Right lung (tissue), 2 donors: ENCODE measurements at regions not wholly inside any gene's neighbourhood (a gene's known extent, or its start where the extent isn't known, plus 50 kb on each side); places are given as distances from the start of the nearest gene placed in this dataset.

ENCODE experiments used
- DNase-seq, 2 donors: peaks; one replicate each; pipeline ENCODE4 v3.0.0-alpha.2; 2013

DNA sequence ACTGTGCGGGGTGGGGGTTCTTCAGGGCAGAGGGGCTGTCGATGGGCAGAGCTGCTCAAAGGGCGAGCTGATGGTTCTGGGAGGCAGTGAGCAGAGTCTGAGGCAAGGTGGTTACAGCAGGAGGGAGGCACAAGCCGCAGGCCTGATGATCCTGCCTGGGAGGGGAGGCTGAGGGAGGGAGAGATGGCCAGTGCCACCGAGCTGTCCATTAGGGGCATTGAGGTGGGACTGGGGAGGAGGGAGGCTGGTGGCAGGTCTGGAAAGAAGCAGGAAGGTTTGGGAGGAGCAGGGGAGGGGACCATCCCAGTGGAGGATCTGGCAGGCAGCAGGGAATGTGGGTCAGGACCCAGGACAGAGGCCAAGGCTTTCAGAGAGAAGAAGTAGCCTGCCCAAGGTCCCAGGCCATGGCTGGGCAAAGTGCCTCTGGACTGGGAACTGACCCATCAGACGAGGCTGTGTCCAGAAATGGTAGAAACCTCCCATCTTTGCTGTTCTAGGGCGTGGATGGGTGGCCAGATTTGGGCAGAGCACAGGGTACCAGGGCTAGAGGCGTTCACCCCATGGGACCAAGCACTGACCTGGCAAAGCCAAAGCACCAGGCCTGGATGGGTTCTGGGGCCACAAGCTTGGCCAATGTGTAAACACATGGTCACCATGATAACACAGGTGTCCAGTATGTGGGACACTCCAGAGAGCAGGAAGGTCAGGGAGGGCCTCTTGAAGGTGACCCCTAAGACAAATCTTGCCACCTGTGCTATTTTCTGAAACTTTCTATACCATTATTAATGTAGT, 55.5 kb downstream of the INHBB start:
- DNase-seq, result no peak

DNA sequence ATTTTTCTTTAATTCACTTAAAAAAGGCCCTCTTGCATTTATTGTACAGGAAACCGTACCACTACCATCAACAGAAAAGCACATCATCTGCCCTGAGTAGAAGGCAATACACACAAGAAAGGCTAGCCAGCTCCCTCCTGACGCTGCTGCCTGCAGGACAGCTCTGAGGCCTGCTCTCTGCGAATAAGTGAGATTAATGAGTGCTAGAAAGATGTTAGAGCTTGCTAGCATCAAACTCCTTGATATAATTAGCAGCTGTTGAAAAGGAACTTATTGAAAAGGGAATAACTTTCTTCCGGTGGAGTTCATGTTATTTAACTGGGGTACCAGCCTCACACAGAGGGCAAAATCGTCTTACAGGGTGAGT, 56.1 kb downstream of the INHBB start:
- no peak for DNase-seq

DNA sequence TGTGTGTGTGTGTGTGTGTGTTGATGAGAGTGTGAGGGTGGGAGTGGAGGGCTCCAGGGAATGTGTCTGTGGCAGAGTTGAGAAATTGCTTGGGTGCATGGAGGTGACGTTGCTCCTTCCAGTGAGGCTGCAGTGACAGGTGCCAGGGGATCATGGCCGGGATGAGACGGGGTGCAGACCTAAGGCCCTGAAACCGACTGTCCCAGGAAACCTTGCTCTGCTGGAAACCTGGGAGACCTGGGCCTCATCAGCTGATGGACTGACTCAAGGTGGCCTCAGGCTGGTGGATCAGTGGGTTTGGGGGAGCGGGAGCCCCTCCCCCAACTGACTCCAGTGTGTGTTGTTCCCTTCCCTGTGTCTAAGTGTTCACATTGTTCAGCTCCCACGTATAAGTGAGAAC, 56.6 kb downstream of the INHBB start:
- DNase-seq, result no peak

DNA sequence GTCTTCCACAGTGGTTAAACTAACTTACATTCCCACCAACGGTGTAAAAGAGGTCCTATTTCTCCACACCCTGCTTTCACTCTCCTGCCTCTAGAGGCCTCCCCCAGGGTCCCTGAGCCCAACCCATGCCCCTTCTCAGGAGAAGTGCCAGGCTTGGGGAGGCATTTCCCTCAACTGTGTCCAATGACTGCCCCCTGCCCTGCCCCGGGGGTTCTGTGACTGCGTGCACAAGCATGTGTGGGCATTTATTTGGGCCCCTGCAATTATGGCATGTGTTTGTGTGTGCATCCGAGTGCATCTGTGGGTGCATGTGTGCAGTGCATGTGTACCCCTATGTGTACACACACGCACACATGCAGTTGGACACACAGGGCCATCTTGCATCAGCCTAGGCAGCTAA, 57.3 kb downstream of the INHBB start:
- no peak for DNase-seq

DNA sequence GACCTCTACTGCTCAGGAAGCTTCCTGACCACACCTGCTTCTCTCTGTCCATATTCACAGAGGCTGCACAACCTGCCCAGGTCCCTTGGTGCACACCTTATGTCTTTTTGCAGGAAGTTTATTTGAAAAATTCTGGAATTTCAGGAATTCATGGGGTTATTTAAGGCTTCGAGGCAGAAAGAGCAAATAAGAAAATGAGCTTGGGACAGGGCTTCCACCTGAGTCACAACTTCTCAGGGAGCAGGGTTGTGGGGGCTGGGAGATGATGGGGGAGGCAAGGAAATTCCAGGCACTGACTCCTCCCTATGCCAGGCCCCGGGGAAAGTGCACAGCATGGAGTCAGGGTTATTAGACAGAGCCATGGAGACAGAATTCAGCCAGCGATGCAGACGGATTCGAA, 57.7 kb downstream of the INHBB start:
- no peak for DNase-seq

DNA sequence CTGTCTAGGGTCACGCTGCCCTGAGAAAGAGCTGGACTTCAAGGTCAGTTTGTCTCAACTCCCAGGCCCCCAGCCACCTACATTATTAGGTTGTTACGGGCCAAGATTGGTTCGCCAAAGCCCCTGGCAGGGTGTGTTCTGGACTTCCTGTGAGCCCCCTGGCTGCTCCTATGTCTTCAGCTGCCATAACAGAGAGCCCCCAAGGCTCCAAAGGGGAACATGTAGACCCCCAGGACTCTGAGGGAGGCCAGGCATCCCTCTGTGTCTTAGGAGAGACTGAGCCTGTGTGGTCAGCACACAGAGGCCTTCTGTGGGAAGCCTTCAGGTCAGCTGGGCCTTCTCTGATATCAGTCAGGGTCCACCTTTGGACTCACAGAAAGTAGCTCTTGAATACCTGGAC, 58.3 kb downstream of the INHBB start:
- DNase-seq, result no peak

DNA sequence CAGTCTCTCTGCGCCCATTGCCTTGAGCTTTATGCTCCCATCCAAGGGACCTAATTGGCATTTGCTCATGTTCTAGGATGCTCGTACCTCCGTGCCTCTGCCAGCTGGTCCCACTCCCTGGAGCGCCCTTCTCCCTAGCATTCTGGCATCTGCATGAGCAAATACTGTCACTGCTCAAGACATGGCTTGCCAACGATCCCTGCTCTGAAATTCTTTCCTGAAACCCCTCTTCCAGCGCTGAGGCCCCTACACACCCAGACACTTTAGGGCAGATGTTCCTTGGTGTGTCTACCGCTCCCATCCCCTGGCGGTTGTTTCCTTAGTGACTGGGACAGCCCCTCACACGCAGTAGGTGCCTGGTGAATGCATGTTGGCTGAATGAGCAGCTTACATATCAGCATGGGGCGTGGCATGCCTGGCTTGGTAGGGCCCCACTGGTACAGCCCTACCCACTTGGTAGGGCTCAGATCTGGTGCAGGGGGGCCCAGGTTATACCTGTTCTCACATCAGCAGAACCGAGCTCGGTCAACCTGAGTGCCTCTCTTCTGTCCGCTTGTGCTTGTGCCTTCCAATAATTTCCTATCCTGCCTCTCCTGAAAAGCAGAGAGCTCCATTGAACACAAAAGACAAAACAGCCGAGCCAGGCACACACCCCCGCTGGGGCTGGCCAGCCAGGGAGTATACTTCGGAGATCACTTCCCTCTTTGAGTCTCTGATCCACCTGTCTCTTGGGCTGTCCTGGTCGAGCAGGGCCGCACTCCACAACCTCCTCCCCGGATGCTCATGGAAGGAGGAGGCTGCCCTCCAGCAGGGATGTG, 59.2 kb downstream of the INHBB start:
- no peak for DNase-seq

DNA sequence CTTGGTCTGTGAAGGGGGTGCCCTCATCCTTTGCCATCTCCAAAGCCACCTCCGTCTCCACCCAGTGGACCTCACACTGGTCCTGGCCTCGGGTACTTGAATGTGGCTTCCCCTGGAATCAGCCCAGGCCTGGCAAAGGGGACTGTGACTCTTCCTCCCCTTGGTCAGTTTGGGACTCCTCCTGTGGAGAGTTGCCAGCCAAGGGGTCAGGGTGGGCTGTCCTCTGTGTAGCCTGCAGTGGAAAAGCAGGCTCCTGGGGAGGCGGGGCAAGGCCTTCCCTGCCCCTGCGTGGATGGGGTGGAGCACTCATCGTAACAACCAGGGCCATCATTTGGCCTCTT, 59.8 kb downstream of the INHBB start:
- DNase-seq, result no peak

DNA sequence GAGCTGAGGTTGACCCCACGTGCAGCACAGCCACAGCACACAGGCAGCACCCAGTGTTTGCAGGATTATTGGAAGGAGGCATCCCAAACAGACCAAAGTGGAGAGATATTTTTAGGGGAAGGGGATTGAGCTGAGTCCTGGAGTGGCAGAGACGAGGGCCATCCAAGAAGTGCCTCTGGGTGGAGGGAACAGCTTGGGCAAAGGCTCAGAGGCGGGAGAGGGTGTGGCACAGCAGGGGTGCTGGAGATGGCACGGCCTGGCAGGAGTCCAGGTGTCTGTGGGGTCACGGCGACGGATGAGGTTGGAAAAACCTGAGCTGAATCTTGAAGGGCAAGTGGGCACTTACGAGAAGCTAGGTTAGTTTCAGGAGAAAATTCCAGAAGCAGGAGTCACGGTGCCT, 60.6 kb downstream of the INHBB start:
- DNase-seq, result no peak

DNA sequence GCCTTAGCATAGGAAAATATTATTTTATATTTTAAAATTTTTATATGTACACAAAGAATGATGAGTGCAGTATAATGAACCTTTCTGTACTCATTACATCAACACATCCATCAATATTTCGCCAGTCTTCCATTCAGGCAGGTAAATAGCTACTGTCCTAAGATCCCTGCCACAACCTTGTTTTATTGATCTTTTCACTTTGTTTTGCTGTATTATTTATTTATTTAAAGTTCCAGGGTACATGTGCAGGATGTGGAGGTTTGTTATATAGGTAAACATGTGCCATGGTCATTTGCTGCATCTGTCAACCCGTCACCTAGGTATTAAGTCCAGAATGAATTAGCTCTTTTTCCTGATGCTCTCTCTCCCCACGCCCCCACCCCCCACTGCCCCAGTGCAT, 64.6 kb downstream of the INHBB start:
- DNase-seq, result no peak

DNA sequence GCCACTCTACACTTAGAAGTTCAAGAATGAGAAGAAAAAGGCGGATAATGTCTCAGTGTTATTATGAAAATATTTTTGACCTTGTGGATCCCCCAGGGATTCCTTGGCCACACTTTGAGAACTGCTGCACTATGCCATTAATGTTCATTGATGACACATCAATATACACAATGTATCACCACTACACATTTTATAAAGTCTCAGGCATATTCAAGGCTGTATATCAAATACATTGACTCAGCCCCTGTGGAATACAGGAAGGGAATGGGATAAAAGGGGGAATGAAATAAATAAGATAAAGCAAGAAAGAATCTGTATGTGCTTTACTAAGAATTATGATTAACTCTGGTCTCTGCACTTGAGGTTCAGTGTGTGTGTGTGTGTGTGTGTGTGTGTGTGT, 69.1 kb downstream of the INHBB start:
- no peak for DNase-seq

DNA sequence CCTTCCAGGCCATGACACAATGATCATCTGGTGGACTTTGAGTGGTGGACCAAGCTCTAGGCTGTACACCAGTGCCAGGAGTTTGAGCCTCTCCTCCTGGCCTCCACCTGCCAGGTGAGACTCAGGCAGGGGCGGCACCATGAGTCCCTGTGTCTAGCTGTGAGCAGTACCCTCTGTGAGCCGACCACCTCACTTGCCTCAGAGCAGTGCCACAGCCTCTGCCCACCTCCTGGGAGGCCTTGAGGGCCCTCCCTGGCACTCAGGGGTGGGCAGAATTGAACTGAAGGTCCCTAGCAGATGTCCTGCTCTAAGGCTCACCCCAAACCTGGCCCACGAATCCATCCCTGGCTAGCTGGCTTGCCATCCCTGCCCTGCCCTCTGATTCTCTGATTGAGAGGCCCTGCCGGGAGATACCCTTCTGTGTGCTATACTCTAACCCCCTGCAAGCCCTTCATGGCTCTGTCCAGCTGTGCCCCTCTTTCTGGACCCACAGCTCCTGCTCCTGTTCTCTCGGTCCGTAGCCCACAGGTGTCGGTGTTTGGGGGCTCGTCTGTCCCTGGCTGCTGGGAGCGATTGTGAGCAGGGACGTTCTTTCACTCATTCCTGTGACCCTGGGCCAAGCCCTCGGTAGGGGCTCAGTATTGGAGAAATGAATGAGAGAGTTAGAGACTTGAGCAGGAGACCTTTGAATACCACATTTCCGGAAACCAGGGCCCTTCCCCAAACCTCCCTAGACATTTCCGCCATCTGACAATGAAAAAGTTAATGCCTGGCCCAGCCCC, 70.0 kb downstream of the INHBB start:
- DNase-seq, result no peak

DNA sequence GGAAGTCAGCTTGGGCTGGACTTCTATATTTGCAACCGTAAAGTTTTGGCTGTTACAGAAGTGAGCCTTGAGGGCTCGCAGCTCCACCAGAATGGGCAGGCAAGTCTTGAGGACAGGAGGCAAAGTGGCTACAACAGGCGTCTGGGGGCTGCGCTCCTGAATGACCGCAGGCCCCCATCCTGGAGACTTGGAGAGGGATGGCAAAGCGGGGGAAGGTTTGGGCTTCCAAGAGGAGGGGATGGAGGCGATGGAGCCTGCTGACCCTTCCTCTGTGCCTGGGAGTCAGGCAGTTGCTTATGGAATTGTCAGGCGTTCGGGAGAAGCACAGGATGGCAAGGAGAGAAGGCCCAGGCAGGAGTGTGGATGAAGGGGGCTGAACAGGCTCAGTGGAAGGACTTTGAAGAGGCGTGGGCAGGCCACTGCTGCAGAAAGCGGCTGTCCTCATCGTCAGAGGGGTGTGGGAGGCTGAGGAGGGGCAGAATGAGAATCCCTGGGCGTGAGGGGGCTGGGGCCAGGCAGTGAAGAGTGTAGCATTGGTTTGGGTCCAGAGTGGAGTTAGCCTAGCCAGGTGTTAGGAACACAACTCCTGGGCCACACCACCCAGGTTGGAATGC, 72.3 kb downstream of the INHBB start:
- DNase-seq, result no peak

DNA sequence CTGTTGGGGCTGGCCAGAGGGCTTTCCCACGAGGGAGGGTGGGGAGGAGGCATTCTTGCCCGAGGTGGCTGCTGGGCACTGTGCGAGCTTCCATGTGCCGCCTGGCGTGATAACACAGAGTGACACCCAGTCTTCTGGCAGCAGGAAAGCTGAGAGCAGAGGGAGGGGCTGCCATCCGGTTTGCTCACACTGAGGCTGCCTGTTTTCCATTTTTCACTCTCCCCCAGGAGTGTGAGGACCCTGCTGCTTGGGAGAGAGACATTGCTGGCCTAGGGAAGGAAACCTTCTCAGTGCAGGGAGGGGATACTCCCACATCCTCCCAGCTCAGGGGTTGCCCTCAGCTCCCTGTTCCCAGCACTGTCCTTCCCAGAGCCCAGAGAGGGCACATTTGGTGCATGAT, 73.1 kb downstream of the INHBB start:
- DNase-seq, result no peak

DNA sequence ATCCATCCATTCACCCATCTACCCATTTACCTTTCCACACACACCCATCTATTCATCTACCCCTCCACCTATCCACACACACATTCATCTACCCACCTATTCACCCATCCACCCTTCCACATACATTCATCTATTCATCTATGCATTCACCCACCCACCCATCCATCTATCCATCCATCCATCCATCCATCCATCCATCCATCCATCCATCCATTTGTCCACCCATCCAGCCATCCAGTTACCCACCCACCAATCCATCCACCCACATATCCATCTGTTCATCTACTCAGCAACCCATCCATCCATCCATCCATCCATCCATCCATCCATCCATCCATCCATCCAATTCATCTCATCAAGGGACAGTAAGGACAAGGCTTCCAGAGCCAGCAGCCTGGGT, 74.0 kb downstream of the INHBB start:
- no peak for DNase-seq

DNA sequence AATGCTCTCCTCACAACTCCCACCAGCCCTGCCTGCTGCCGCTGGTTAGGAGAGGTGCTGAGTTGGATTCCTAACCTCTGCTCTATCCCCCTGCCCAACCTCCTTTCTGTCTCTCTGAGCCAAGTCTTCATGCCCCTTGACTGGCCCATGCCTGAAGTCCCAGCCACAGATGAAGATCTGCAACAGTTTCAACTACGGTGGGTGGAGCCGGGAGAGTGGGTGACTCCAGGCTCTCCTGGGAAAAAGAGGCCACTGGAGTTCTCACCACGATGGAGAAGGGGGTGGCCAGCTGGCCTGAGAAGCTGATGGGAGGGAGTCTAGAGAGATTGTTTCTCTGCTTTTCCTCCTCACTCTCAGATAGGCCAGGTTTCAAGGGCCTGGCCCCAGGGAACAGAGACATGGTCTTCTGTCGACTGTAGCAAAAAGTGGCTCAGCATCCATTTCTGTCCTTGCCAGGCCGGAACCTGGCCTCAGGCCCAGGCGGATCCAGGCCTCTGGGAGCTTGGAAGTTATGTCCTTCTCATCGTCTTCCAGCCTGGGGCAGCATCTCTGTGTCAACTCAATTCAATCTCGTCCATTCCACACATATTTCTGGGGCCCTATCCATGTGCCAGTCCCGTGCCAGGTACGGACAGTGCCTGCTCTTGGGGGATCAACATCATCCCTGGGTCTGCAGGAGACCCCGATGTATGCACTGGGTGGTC, 75.3 kb downstream of the INHBB start:
- no peak for DNase-seq

DNA sequence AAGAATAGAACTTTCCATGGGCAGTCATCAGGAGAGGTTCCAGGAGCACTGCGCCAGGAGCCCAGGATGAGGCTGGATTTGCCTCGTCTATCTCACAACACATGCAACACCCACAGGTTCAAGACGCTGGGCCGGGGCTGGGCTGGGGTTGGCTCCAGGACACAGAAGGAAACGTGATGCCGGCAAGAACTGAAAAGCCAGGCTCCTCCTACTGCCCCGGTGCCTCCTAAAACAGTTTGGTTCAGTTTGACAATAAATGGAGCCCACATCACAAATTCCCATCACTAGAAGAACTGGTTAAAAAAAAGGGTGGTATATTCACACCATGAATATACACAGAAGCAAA, 75.9 kb downstream of the INHBB start:
- DNase-seq, result no peak

DNA sequence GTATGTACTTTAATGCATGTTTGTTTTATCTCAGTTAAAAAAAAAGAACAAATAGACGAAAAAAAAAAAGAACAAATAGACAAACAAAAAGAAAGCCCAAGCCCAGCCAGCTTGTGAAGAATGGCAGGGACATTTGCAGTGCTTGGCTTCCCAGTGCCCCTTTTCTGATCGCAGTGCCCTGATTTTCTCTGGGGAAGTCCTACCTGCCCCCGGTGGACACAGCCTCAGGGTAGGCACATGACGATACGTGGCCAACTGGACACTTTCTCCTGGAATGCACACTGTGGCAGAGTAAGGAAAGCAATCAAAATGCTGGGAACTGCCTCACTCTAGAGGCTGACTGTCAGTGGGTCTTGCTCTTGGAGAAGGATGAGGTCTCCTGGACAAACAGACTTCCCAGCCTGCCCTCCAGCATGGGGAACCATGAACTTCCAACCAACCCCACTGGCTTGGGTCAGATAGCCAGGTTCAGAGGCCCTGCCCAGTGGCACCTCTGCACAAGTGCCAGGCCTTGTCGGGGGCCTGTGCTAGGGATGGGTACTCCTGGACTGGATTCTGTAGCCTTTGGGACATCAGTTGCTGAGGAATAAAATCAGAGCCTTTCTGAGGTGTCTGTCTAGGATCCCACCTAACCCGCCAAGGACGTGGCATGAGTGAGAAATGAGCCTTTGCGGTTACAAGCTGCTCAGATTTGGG, 76.7 kb downstream of the INHBB start:
- no peak for DNase-seq

DNA sequence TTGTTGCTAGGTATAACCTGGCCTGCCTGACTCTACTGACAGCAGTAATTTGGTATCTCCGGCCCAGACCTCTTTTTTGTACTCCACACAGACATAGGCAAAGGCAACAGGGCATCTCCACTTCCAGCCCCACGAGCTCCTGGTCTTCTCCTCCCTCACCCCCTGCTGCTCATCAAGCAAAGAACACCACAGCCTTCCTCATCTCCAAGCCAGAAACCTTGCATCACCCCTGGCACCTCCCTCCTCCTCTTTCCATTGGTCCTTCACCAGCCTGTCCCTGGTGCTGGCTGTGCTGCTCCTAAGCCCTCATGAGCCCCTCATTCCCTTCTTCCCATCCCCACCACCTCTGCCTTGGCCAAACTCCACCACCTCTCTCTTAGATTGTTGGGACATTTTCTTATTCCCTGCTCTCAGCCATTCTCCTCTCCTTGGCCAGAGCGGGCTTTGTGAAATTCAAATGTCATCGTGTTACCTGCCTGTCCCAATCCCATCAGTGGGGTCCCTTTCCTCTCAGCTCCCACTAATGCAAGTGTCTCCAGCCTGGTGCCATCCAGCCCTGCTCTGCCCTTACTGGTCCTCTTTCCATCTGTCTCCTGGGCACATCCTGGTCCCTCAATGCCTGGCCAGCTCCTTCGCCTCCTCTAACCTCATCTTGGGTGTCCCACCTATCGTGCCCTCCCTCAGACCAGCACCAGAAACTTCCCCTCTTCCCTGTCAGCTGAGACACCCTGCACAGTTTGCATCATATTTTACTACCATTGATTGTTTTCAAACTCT, 77.4 kb downstream of the INHBB start:
- no peak for DNase-seq

DNA sequence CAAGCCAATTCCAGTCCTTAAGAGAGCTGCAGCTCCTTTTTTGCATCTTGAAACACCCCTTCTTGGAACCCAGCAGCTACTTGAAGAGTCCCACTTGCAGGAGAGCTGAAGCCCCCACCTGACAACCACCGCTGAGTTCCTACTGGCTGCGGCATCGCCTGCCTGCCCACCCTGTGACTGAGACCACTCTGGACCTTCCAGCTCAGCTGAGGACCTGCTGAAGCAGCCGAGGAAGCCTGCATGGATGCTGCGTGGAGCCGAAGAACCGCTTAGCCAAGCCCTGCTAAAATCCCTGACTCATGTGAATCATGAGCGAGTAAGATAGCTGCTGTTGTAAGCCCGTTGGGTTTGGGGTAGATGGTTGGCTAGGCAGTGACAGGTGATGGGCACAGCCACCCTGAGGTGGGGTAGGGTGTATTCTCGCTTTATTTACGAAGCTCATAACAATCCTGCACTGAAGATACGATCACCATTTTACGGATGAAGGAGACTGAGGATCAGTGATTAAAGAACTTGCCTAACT, 78.4 kb downstream of the INHBB start:
- DNase-seq, result no peak
